ENCODE measurements at regions not wholly inside any gene's neighbourhood (a gene's known extent, or its start where the extent isn't known, plus 50 kb on each side); places are given as distances from the start of the nearest gene placed in this dataset.

- TF ChIP-seq CTCF (IDR thresholded peaks at IDR 0.05; ENCODE audit: low read length, missing control alignments), result no peak
- H3K4me3 ChIP-seq (replicated peaks; ENCODE audit: low read depth, low read length), result no peak overlapping the region
- DNase-seq (ENCODE audit: low read depth), result peak; percentile 7
Observed at GRCh38 chr17:12510535-12510934, 155.2 kb upstream of the MYOCD start.

- no peak overlapping the region for H3K4me3 ChIP-seq (replicated peaks; ENCODE audit: low read depth, low read length)
- DNase-seq (ENCODE audit: low read depth), result peak; percentile 14
- no peak for TF ChIP-seq CTCF (IDR thresholded peaks at IDR 0.05; ENCODE audit: low read length, missing control alignments)
Observed at GRCh38 chr17:12512694-12513355, 152.9 kb upstream of the MYOCD start.

GRCh38 chr17:12514596-12514995 is 151.1 kb upstream of the MYOCD start:
- H3K4me3 ChIP-seq (replicated peaks; ENCODE audit: low read depth, low read length), result no peak overlapping the region
- DNase-seq (ENCODE audit: low read depth), result no peak
- TF ChIP-seq CTCF (IDR thresholded peaks at IDR 0.05; ENCODE audit: low read length, missing control alignments), result no peak

- no peak overlapping the region for H3K4me3 ChIP-seq (replicated peaks; ENCODE audit: low read depth, low read length)
- no peak for DNase-seq (ENCODE audit: low read depth)
- no peak for TF ChIP-seq CTCF (IDR thresholded peaks at IDR 0.05; ENCODE audit: low read length, missing control alignments)
Observed at GRCh38 chr17:12519956-12520594, 145.6 kb upstream of the MYOCD start.

GRCh38 chr17:12521416-12521815 is 144.3 kb upstream of the MYOCD start:
- no peak for TF ChIP-seq CTCF (IDR thresholded peaks at IDR 0.05; ENCODE audit: low read length, missing control alignments)
- DNase-seq (ENCODE audit: low read depth), result no peak
- no peak overlapping the region for H3K4me3 ChIP-seq (replicated peaks; ENCODE audit: low read depth, low read length)

- no peak for TF ChIP-seq CTCF (IDR thresholded peaks at IDR 0.05; ENCODE audit: low read length, missing control alignments)
- DNase-seq (ENCODE audit: low read depth), result no peak
- H3K4me3 ChIP-seq (replicated peaks; ENCODE audit: low read depth, low read length), result no peak overlapping the region
Observed at GRCh38 chr17:12522336-12522735, 143.4 kb upstream of the MYOCD start.

GRCh38 chr17:12522743-12523183 is 142.9 kb upstream of the MYOCD start:
- no peak for TF ChIP-seq CTCF (IDR thresholded peaks at IDR 0.05; ENCODE audit: low read length, missing control alignments)
- peak; percentile 52 for DNase-seq (ENCODE audit: low read depth)
- no peak overlapping the region for H3K4me3 ChIP-seq (replicated peaks; ENCODE audit: low read depth, low read length)

Data from fibroblast of pulmonary artery (primary cell).